HG03139 (cell line): ENCODE measurements at regions not wholly inside any gene's neighbourhood (a gene's known extent, or its start where the extent isn't known, plus 50 kb on each side); places are given as distances from the start of the nearest gene placed in this dataset.
"Not testable (repeated sequence)": the region's sequence is repeated elsewhere in the genome, so short reads cannot be mapped to it uniquely, and the experiment has no call there.

ENCODE experiments used
- ATAC-seq: cut with Tn5 transposase; IDR thresholded peaks from one replicate; pipeline ENCODE4 v1.9.1; 2021; ENCODE audit not compliant: unreplicated experiment

GRCh38 chr6:11411593-11411992 is 126.0 kb upstream of the TMEM170B start:
- ATAC-seq: no peak

GRCh38 chr6:11410539-11411307 is 126.8 kb upstream of the TMEM170B start:
- ATAC-seq: no peak

- ATAC-seq: no peak
These were observed 128.2 kb upstream of the TMEM170B start for GRCh38 chr6:11409371-11409770.

GRCh38 chr6:11407414-11407813 is 130.1 kb upstream of the TMEM170B start:
- no peak for ATAC-seq

- ATAC-seq: no peak
These were observed 132.7 kb upstream of the TMEM170B start for GRCh38 chr6:11404838-11405237.

- peak; percentile 61 for ATAC-seq
These were observed 133.5 kb upstream of the TMEM170B start for GRCh38 chr6:11404081-11404480.

- ATAC-seq: no peak
These were observed 134.4 kb upstream of the TMEM170B start for GRCh38 chr6:11403035-11403601.

- ATAC-seq: not testable (repeated sequence)
These were observed 135.0 kb upstream of the TMEM170B start for GRCh38 chr6:11402581-11402980.

GRCh38 chr6:11401954-11402353 is 135.6 kb upstream of the TMEM170B start:
- ATAC-seq: not testable (repeated sequence)

- no peak for ATAC-seq
These were observed 138.9 kb upstream of the TMEM170B start for GRCh38 chr6:11398451-11399326.

GRCh38 chr6:11397622-11398450 is 139.7 kb upstream of the TMEM170B start:
- ATAC-seq: no peak

- ATAC-seq: no peak
These were observed 140.7 kb upstream of the TMEM170B start for GRCh38 chr6:11396860-11397259.

- ATAC-seq: no peak
These were observed 143.6 kb upstream of the TMEM170B start for GRCh38 chr6:11393713-11394627.

GRCh38 chr6:11392778-11393507 is 144.6 kb upstream of the TMEM170B start:
- ATAC-seq: no peak

- no peak for ATAC-seq
These were observed 145.4 kb upstream of the TMEM170B start for GRCh38 chr6:11391934-11392777.

GRCh38 chr6:11389977-11390376 is 147.6 kb upstream of the TMEM170B start:
- ATAC-seq: no peak

GRCh38 chr6:11388983-11389944 is 148.3 kb upstream of the TMEM170B start:
- ATAC-seq: no peak
